Renal cortex interstitium (tissue), 11 donors: ENCODE measurements at regions not wholly inside any gene's neighbourhood (a gene's known extent, or its start where the extent isn't known, plus 50 kb on each side); places are given as distances from the start of the nearest gene placed in this dataset.
"Not testable (repeated sequence)": the region's sequence is repeated elsewhere in the genome, so short reads cannot be mapped to it uniquely, and the experiment has no call there.

Experiments
- DNase-seq, 11 donors: peaks; one replicate each; pipeline ENCODE4 v3.0.0-alpha.2; 2013; ENCODE audit warnings: low read depth in 9 of 11, low spot score in 4 of 11; ENCODE audit errors: extremely low read depth in 1 of 11

- not testable (repeated sequence) for DNase-seq
These were observed 192.4 kb upstream of the C16orf82 start for GRCh38 chr16:26874318-26874717.

GRCh38 chr16:26877421-26877820 lies 189.3 kb upstream of the C16orf82 start:
- no peak for DNase-seq

GRCh38 chr16:26885674-26886073 lies 181.1 kb upstream of the C16orf82 start:
- no peak for DNase-seq

GRCh38 chr16:26889740-26890139 lies 177.0 kb upstream of the C16orf82 start:
- no peak for DNase-seq

- DNase-seq, result no peak
These were observed 168.5 kb upstream of the C16orf82 start for GRCh38 chr16:26898200-26898599.

- DNase-seq, result no peak
These were observed 165.4 kb upstream of the C16orf82 start for GRCh38 chr16:26901196-26901861.

GRCh38 chr16:26901983-26902382 lies 164.7 kb upstream of the C16orf82 start:
- no peak for DNase-seq

GRCh38 chr16:26905336-26905735 lies 161.4 kb upstream of the C16orf82 start:
- no peak for DNase-seq

- DNase-seq, result no peak
These were observed 157.1 kb upstream of the C16orf82 start for GRCh38 chr16:26909623-26910022.

GRCh38 chr16:26911436-26911835 lies 155.3 kb upstream of the C16orf82 start:
- DNase-seq, result no peak

GRCh38 chr16:26913851-26914250 lies 152.9 kb upstream of the C16orf82 start:
- DNase-seq, result no peak

GRCh38 chr16:26930786-26931581 lies 135.7 kb upstream of the C16orf82 start:
- DNase-seq, result no peak

GRCh38 chr16:26950636-26951035 lies 116.1 kb upstream of the C16orf82 start:
- DNase-seq, result no peak

- peak; percentile 3 to 21 (median 12) for DNase-seq
These were observed 114.8 kb upstream of the C16orf82 start for GRCh38 chr16:26951950-26952349.

GRCh38 chr16:26952411-26952810 lies 114.3 kb upstream of the C16orf82 start:
- no peak for DNase-seq

GRCh38 chr16:26957283-26957859 lies 109.4 kb upstream of the C16orf82 start:
- no peak for DNase-seq

GRCh38 chr16:26959416-26960009 lies 107.2 kb upstream of the C16orf82 start:
- no peak for DNase-seq

- no peak for DNase-seq
These were observed 105.3 kb upstream of the C16orf82 start for GRCh38 chr16:26961459-26961858.

- DNase-seq, result no peak
These were observed 103.6 kb upstream of the C16orf82 start for GRCh38 chr16:26963109-26963508.
